SU-DHL-6 (cell line): ENCODE measurements at regions not wholly inside any gene's neighbourhood (a gene's known extent, or its start where the extent isn't known, plus 50 kb on each side); places are given as distances from the start of the nearest gene placed in this dataset.
"Not testable (repeated sequence)": the region's sequence is repeated elsewhere in the genome, so short reads cannot be mapped to it uniquely, and the experiment has no call there.

Experiments
- CTCF ChIP-seq: fragments of 200-600 bp; sonication (generic); IDR thresholded peaks from one replicate; pipeline ENCODE4 v1.5.1; 2017; ENCODE audit warnings: antibody characterized with exemption, mild to moderate bottlenecking, low read length, moderate library complexity; ENCODE audit not compliant: insufficient read depth, poor library complexity, severe bottlenecking
- EZH2phosphoT487 ChIP-seq: fragments of 200-600 bp; sonication (generic), shearing (Covaris generic); conservative IDR thresholded peaks from 2 replicates; pipeline ENCODE4 v1.6.1; 2018; ENCODE audit warnings: mild to moderate bottlenecking, antibody characterized with exemption, low read length, moderate library complexity, mixed read lengths

DNA sequence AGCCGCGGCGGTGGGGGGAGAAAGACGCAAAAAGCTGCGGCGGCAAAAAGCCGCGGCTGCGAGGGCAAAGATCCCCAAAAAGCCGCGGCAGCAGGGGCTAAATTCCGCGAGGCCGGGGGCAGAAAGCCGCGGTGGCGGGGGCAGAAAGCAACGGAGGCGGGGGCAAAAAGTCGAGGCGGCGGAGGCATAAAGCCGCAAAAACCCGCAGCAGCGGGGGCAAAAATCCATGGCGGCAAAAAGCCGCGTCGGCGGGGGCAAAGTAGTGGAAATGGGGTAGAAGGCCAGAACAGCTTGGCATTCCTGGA, 1669.2 kb downstream of the RPIA start:
- not testable (repeated sequence) for TF ChIP-seq CTCF, EZH2phosphoT487
